Neuronal stem cell (in vitro differentiated cells): ENCODE measurements at regions not wholly inside any gene's neighbourhood (a gene's known extent, or its start where the extent isn't known, plus 50 kb on each side); places are given as distances from the start of the nearest gene placed in this dataset.
"Not testable (repeated sequence)": the region's sequence is repeated elsewhere in the genome, so short reads cannot be mapped to it uniquely, and the experiment has no call there.

ENCODE experiments used
- DNase-seq: peaks from one replicate; pipeline ENCODE4 v3.0.0-alpha.2; 2013; ENCODE audit warnings: low spot score
- H2AFZ ChIP-seq: one replicate; pipeline ENCODE4 v1.6.1; 2013; ENCODE audit warnings: mild to moderate bottlenecking, low read length, inconsistent platforms
- H2AK5ac ChIP-seq: 2 replicates; pipeline ENCODE4 v1.6.1; 2013; ENCODE audit warnings: low read depth, mild to moderate bottlenecking, inconsistent platforms, low read length, moderate library complexity, mixed read lengths
- H2BK120ac ChIP-seq: 2 replicates; pipeline ENCODE4 v1.6.1; 2013; ENCODE audit warnings: low read depth, mild to moderate bottlenecking, inconsistent platforms, low read length, moderate library complexity, mixed read lengths
- H2BK12ac ChIP-seq: one replicate; pipeline ENCODE4 v1.6.1; 2013; ENCODE audit warnings: low read length, inconsistent platforms
- H2BK15ac ChIP-seq: 2 replicates; pipeline ENCODE4 v1.6.1; 2013; ENCODE audit warnings: mild to moderate bottlenecking, low read length, inconsistent platforms, mixed read lengths
- H2BK5ac ChIP-seq: one replicate; pipeline ENCODE4 v1.6.1; 2013; ENCODE audit warnings: inconsistent platforms, mild to moderate bottlenecking, low read length, moderate library complexity
- H3K14ac ChIP-seq: one replicate; pipeline ENCODE4 v1.6.1; 2013; ENCODE audit warnings: low read length, inconsistent platforms
- H3K18ac ChIP-seq: 2 replicates; pipeline ENCODE4 v1.6.1; 2013; ENCODE audit warnings: low read length, inconsistent platforms
- H3K23ac ChIP-seq: 2 replicates; pipeline ENCODE4 v1.6.1; 2013; ENCODE audit warnings: low read depth, mild to moderate bottlenecking, mixed read lengths, low read length, inconsistent platforms; ENCODE audit not compliant: poor library complexity
- H3K27ac ChIP-seq: replicated peaks from 3 replicates; pipeline ENCODE4 v1.5.1; 2013; ENCODE audit warnings: low read length, inconsistent platforms
- H3K27me3 ChIP-seq, 3 experiments: 2 replicates each; pipeline ENCODE4 v1.6.1; 2013; ENCODE audit warnings: low read length in 3 of 3, mild to moderate bottlenecking in 2 of 3, inconsistent platforms in 1 of 3, low read depth in 1 of 3, mixed read lengths in 1 of 3, moderate library complexity in 1 of 3; ENCODE audit not compliant: control insufficient read depth in 3 of 3, insufficient read depth in 3 of 3
- H3K36me3 ChIP-seq, 2 donors: replicated peaks in 1 of 2; 2 replicates each; pipeline ENCODE4 v1.6.1; 2013; ENCODE audit warnings: low read length in 2 of 2; ENCODE audit not compliant: control insufficient read depth in 2 of 2, insufficient read depth in 2 of 2
- H3K4ac ChIP-seq: 2 replicates; pipeline ENCODE4 v1.6.1; 2013; ENCODE audit warnings: inconsistent platforms, mild to moderate bottlenecking, low read length, moderate library complexity
- H3K4me1 ChIP-seq, 2 donors: 1 replicate in 1 of 2; 2 replicates in 1 of 2; pipeline ENCODE4 v1.6.1; 2013; ENCODE audit warnings: low read length in 2 of 2, low read depth in 1 of 2; ENCODE audit not compliant: control insufficient read depth in 2 of 2, insufficient read depth in 1 of 2
- H3K4me2 ChIP-seq: one replicate; pipeline ENCODE4 v1.6.1; 2013; ENCODE audit warnings: mild to moderate bottlenecking, low read length, inconsistent platforms; ENCODE audit not compliant: insufficient read depth, poor library complexity, severe bottlenecking
- H3K4me3 ChIP-seq, 2 donors: 2 replicates each; pipeline ENCODE4 v1.5.1; 2013; ENCODE audit warnings: low read length in 2 of 2, mild to moderate bottlenecking in 2 of 2, inconsistent platforms in 1 of 2, moderate library complexity in 1 of 2
- H3K79me1 ChIP-seq: one replicate; pipeline ENCODE4 v1.6.1; 2013; ENCODE audit warnings: low read depth, mild to moderate bottlenecking, inconsistent platforms, low read length, moderate library complexity
- H3K9ac ChIP-seq: one replicate; pipeline ENCODE4 v1.6.1; 2013; ENCODE audit warnings: mild to moderate bottlenecking, low read depth, low read length, inconsistent platforms; ENCODE audit not compliant: poor library complexity
- H3K9me3 ChIP-seq, 2 donors: replicated peaks in 1 of 2; 2 replicates each; pipeline versions ENCODE3 to v1.6.1; 2013; ENCODE audit warnings: low read length in 2 of 2, mild to moderate bottlenecking in 2 of 2, inconsistent platforms in 1 of 2, low read depth in 1 of 2, mixed read lengths in 1 of 2, moderate library complexity in 1 of 2; ENCODE audit not compliant: control insufficient read depth in 2 of 2, insufficient read depth in 1 of 2
- H4K8ac ChIP-seq: one replicate; pipeline ENCODE4 v1.6.1; 2013; ENCODE audit warnings: low read depth, mild to moderate bottlenecking, inconsistent platforms, low read length, moderate library complexity
- H4K91ac ChIP-seq: one replicate; pipeline ENCODE4 v1.6.1; 2013; ENCODE audit warnings: low read length, low read depth, mild to moderate bottlenecking, inconsistent platforms; ENCODE audit not compliant: poor library complexity
- WGBS, 2 donors: extraction: QIAGEN DNeasy Blood & Tissue Kit; methylation state at CpG; one replicate each; pipeline ENCODE4 v1.1.7; 2013; ENCODE audit warnings: missing lambda C conversion rate in 2 of 2, mixed read lengths in 1 of 2; ENCODE audit not compliant: insufficient read length in 2 of 2, insufficient replicate concordance in 1 of 2; ENCODE audit errors: extremely low coverage in 2 of 2; 5-methylcytosine and 5-hydroxymethylcytosine counted together

DNA sequence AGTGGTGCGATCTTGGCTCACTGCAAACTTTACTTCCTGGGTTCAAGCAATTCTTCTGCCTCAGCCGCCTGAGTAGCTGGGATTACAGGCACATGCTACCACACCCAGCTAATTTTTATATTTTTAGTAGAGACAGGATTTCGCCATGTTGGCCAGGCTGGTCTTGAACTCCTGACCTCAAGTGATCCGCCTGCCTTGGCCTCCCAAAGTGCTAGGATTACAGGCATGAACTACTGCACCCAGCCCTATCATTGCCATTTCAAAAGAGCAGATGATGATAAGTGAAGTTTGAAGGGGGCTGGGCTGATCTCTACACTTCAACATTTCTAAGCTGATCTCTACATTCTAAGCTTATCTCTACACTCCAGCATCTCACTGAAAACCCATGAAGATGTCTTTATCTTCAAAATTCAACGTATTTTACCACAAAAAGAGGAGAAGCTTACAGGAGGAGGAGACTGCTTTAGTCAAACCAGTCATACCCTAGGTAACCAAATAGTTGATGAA lies 94.4 kb upstream of the BARHL2 start:
- not testable (repeated sequence) for H4K91ac ChIP-seq, H2BK12ac ChIP-seq, H3K36me3 ChIP-seq, H2BK120ac ChIP-seq, H3K9ac ChIP-seq, H3K4me3 ChIP-seq, H3K27me3 ChIP-seq, H3K18ac ChIP-seq, H2BK5ac ChIP-seq, H3K9me3 ChIP-seq, H3K14ac ChIP-seq, H2AK5ac ChIP-seq, H3K27ac ChIP-seq, H4K8ac ChIP-seq, H2BK15ac ChIP-seq, H3K4me2 ChIP-seq, H3K23ac ChIP-seq, H3K4me1 ChIP-seq, H2AFZ ChIP-seq, DNase-seq, H3K4ac ChIP-seq, H3K79me1 ChIP-seq
- WGBS, 2 donors, result no CpG with 5 or more reads among the region's 5 CpGs

DNA sequence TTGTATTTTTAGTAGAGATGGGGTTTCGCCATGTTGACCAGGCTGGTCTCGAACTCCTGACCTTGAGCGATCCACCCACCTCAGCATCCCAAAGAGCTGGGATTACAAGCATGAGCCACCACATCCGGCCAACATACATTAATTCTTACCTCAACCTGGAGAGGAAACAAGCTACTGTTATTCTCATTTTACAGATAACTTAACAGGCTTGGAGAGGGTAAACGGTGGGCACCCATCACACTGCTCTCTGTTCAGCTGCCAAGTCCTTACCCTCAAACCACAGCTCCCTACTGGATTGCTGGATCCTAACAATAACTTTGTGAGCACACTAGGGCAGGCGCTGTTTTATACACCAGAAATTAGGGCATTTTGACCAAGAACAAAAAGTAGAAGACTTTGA lies 93.6 kb upstream of the BARHL2 start:
- no peak for DNase-seq
- H2BK12ac ChIP-seq, result no peak overlapping the region
- H3K9ac ChIP-seq, result no peak overlapping the region
- H3K9me3 ChIP-seq, result no peaks in the 10 kb centered on the region
- no peaks in the 10 kb centered on the region for H3K27me3 ChIP-seq
- H3K14ac ChIP-seq, result no peak overlapping the region
- H3K18ac ChIP-seq, result no peak overlapping the region
- H2AFZ ChIP-seq, result no peak overlapping the region
- no peak overlapping the region for H3K4me2 ChIP-seq
- H2BK120ac ChIP-seq, result no peak overlapping the region
- H2BK15ac ChIP-seq, result no peak overlapping the region
- no peak overlapping the region for H2BK5ac ChIP-seq
- no peak overlapping the region for H4K91ac ChIP-seq
- H3K79me1 ChIP-seq, result no peaks in the 10 kb centered on the region
- no peak overlapping the region for H4K8ac ChIP-seq
- H3K4me3 ChIP-seq, result no peak overlapping the region
- H3K27ac ChIP-seq, result no peak overlapping the region
- H3K4ac ChIP-seq, result no peak overlapping the region
- no CpG with 5 or more reads among the region's 6 CpGs for WGBS, 2 donors
- H3K36me3 ChIP-seq, result no peaks in the 10 kb centered on the region
- H3K23ac ChIP-seq, result no peak overlapping the region
- no peak overlapping the region for H2AK5ac ChIP-seq
- no peaks in the 10 kb centered on the region for H3K4me1 ChIP-seq

DNA sequence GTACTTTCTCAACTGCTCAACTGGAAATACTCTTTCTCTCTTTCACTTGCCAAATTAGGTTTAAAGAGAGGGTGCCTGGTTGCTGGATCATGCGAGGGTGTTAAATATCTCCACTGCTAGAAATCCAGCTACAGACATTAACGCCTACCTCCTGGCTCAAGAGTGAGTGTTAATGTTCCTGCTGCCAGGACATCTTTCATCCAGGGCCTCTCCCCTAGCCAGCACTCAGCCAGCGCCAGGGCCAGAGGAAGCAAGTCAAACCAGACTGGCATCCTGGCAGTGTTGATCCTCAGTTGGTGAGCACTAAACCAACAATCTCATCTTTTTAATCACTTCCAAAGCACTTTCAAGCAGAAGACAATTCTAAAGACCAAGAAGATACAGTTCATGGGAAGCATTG lies 92.9 kb upstream of the BARHL2 start:
- no peaks in the 10 kb centered on the region for H3K27me3 ChIP-seq
- no peaks in the 10 kb centered on the region for H3K4me1 ChIP-seq
- no peaks in the 10 kb centered on the region for H3K79me1 ChIP-seq
- no peak overlapping the region for H3K9ac ChIP-seq
- H2BK15ac ChIP-seq, result no peak overlapping the region
- H4K8ac ChIP-seq, result no peak overlapping the region
- H2BK120ac ChIP-seq, result no peak overlapping the region
- no peak overlapping the region for H3K4me3 ChIP-seq
- no peak for DNase-seq
- no CpG with 5 or more reads among the region's 3 CpGs for WGBS, 2 donors
- no peak overlapping the region for H3K4ac ChIP-seq
- no peak overlapping the region for H2BK5ac ChIP-seq
- H3K36me3 ChIP-seq, result no peaks in the 10 kb centered on the region
- H3K18ac ChIP-seq, result no peak overlapping the region
- no peak overlapping the region for H3K4me2 ChIP-seq
- H3K9me3 ChIP-seq, result no peaks in the 10 kb centered on the region
- no peak overlapping the region for H3K14ac ChIP-seq
- no peak overlapping the region for H2AFZ ChIP-seq
- H2BK12ac ChIP-seq, result no peak overlapping the region
- H2AK5ac ChIP-seq, result no peak overlapping the region
- H3K23ac ChIP-seq, result no peak overlapping the region
- H4K91ac ChIP-seq, result no peak overlapping the region
- H3K27ac ChIP-seq, result no peak overlapping the region

DNA sequence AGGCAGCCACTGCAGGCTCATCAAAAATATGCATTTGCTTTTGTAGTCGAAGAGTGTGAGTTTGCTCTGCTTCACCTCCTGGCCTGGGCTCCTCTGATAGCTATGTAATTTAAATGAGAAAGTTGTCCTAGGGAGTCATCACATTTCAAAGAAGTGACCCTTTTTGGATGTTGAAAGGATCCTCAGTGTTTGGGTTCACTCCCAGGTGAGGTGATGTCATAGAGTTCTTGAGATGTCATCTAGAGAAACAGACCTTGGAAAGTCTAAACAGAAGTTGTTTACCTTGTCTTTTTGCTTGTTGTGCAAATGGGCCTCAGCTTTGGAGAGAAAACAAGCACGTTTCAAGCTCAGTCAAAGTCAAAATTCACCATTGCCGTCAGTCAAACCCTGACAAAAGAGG lies 92.0 kb upstream of the BARHL2 start:
- DNase-seq, result no peak
- H3K4ac ChIP-seq, result no peak overlapping the region

More for the DNA sequence above, 92.0 kb upstream of the BARHL2 start:
- Histone ChIP-seq H3K4me3 (no peak overlapping the region), H3K4me2 (no peak overlapping the region), H3K9me3 (no peaks in the 10 kb centered on the region), H2AK5ac (no peak overlapping the region), H3K4me1 (no peaks in the 10 kb centered on the region), H3K36me3 (no peaks in the 10 kb centered on the region), H3K9ac (no peak overlapping the region), H2BK5ac (no peak overlapping the region), H3K27me3 (no peaks in the 10 kb centered on the region), H4K91ac (no peak overlapping the region), H2BK120ac (no peak overlapping the region), H3K14ac (no peak overlapping the region), H2BK15ac (no peak overlapping the region), H3K18ac (no peak overlapping the region), H2BK12ac (no peak overlapping the region), H3K27ac (no peak overlapping the region), H3K79me1 (no peaks in the 10 kb centered on the region), H2AFZ (no peak overlapping the region), H4K8ac (no peak overlapping the region), H3K23ac (no peak overlapping the region)
- WGBS, 2 donors, result no CpG with 5 or more reads among the region's 3 CpGs
